Testis (tissue), 2 donors: ENCODE measurements at regions not wholly inside any gene's neighbourhood (a gene's known extent, or its start where the extent isn't known, plus 50 kb on each side); places are given as distances from the start of the nearest gene placed in this dataset.

Source experiments
- CTCF ChIP-seq, 3 experiments: fragments of 450-650 bp in 2 of 3; fragments of 200-600 bp in 1 of 3; sonication (generic) in 1 of 3; IDR thresholded peaks; one replicate each; pipeline ENCODE4 v1.5.1; 2016 to 2019; ENCODE audit warnings: antibody characterized with exemption in 3 of 3, mild to moderate bottlenecking in 2 of 3, moderate library complexity in 1 of 3
- POLR2A ChIP-seq: fragments of 450-650 bp; IDR thresholded peaks from one replicate; pipeline ENCODE4 v1.6.1; 2017; ENCODE audit warnings: antibody characterized with exemption, mild to moderate bottlenecking, moderate library complexity

- no peak for TF ChIP-seq POLR2A
- no peak for TF ChIP-seq CTCF (IDR thresholded peaks at IDR 0.05)
Observed at GRCh38 chr13:74784959-74785358, 650.8 kb upstream of the KLF12 start.
